PFSK-1 (cell line): ENCODE measurements at regions not wholly inside any gene's neighbourhood (a gene's known extent, or its start where the extent isn't known, plus 50 kb on each side); places are given as distances from the start of the nearest gene placed in this dataset.

Experiments used
- POLR2AphosphoS5 ChIP-seq: IDR thresholded peaks from 2 replicates; pipeline ENCODE4 v1.6.1; 2012; ENCODE audit warnings: low read depth, mild to moderate bottlenecking, control low read depth, low read length, moderate library complexity
- TAF1 ChIP-seq: IDR thresholded peaks from 2 replicates; pipeline ENCODE4 v1.6.1; 2012; ENCODE audit warnings: low read length, control low read depth, borderline replicate concordance; ENCODE audit not compliant: insufficient read depth
- TF ChIP-seq, protein P1 (sequence below), 2 experiments: IDR thresholded peaks; 2 replicates each; pipeline versions ENCODE4 v1.6.1 to v1.8.0; 2011 to 2012; ENCODE audit warnings: low read depth in 2 of 2, low read length in 2 of 2, control low read depth in 1 of 2, inconsistent platforms in 1 of 2, mild to moderate bottlenecking in 1 of 2, moderate library complexity in 1 of 2; ENCODE audit not compliant: insufficient read depth in 1 of 2

DNA sequence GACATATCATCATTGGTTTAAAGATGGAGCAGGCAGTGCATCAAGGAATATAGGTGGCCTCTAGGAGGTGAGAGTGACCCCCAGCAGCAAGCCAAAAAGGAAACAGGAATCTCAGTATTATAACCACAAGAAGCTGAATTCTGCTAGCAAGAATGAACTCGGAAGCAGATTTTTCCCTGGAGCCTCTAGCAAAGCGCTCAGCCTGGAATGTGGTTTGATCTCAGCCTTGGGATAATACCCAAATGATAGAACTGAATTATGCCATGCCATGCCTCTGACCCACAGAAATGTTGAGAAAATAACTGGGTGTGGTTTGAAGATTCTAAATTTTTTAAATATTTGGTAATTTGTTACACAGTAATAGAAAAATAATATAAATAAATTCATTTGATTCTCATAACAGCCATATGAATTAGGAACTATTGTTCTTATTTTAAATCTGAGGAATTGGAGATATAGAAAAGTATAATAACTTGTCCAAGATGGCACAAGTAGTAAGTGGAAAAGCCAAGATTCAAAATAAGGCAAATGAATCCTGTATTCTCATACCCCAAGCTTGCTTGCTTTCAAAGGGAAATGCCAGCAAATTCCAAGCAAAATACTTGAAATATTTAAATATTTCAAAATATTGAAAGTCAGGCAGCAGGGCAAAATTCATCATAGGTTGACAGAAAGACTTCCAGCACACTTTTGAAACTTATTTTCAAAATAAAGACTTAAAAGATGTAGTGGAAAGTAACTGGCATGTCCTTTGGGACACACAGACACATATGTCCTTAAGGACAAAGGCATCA is 567.4 kb downstream of the KCNA4 start:
- TF ChIP-seq POLR2AphosphoS5, result no peak
- TF ChIP-seq, protein P1, sequence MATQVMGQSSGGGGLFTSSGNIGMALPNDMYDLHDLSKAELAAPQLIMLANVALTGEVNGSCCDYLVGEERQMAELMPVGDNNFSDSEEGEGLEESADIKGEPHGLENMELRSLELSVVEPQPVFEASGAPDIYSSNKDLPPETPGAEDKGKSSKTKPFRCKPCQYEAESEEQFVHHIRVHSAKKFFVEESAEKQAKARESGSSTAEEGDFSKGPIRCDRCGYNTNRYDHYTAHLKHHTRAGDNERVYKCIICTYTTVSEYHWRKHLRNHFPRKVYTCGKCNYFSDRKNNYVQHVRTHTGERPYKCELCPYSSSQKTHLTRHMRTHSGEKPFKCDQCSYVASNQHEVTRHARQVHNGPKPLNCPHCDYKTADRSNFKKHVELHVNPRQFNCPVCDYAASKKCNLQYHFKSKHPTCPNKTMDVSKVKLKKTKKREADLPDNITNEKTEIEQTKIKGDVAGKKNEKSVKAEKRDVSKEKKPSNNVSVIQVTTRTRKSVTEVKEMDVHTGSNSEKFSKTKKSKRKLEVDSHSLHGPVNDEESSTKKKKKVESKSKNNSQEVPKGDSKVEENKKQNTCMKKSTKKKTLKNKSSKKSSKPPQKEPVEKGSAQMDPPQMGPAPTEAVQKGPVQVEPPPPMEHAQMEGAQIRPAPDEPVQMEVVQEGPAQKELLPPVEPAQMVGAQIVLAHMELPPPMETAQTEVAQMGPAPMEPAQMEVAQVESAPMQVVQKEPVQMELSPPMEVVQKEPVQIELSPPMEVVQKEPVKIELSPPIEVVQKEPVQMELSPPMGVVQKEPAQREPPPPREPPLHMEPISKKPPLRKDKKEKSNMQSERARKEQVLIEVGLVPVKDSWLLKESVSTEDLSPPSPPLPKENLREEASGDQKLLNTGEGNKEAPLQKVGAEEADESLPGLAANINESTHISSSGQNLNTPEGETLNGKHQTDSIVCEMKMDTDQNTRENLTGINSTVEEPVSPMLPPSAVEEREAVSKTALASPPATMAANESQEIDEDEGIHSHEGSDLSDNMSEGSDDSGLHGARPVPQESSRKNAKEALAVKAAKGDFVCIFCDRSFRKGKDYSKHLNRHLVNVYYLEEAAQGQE (IDR thresholded peaks at IDR 0.05; ENCODE audit: insufficient read depth in 1 of 2, low read depth in 2 of 2, low read length in 2 of 2), result no peak
- no peak for TF ChIP-seq TAF1
